Peyer's patch (tissue), 4 donors: ENCODE measurements at regions not wholly inside any gene's neighbourhood (a gene's known extent, or its start where the extent isn't known, plus 50 kb on each side); places are given as distances from the start of the nearest gene placed in this dataset.

Experiments used
- CTCF ChIP-seq, 6 experiments: fragments of 450-650 bp in 4 of 6; fragments of 200-600 bp in 2 of 6; sonication (generic) in 1 of 6; IDR thresholded peaks; one replicate each; pipeline ENCODE4 v1.5.1; 2017 to 2019; ENCODE audit warnings: antibody characterized with exemption in 6 of 6, mild to moderate bottlenecking in 3 of 6, moderate library complexity in 1 of 6
- POLR2A ChIP-seq, 2 donors: fragments of 450-650 bp; IDR thresholded peaks; one replicate each; pipeline ENCODE4 v1.5.1; 2017; ENCODE audit warnings: antibody characterized with exemption in 2 of 2, mild to moderate bottlenecking in 2 of 2, moderate library complexity in 2 of 2

- TF ChIP-seq CTCF (IDR thresholded peaks at IDR 0.05) (no peak), POLR2A (IDR thresholded peaks at IDR 0.05) (no peak)
Observed at GRCh38 chr1:90434460-90434859, 282.6 kb downstream of the BARHL2 start.
